IPS-NIHi7 (cell line): ENCODE measurements at regions not wholly inside any gene's neighbourhood (a gene's known extent, or its start where the extent isn't known, plus 50 kb on each side); places are given as distances from the start of the nearest gene placed in this dataset.

Experiments
- DNase-seq: peaks from one replicate; pipeline ENCODE4 v3.0.0; 2012; ENCODE audit warnings: mixed read lengths; ENCODE audit errors: extremely low spot score

DNA sequence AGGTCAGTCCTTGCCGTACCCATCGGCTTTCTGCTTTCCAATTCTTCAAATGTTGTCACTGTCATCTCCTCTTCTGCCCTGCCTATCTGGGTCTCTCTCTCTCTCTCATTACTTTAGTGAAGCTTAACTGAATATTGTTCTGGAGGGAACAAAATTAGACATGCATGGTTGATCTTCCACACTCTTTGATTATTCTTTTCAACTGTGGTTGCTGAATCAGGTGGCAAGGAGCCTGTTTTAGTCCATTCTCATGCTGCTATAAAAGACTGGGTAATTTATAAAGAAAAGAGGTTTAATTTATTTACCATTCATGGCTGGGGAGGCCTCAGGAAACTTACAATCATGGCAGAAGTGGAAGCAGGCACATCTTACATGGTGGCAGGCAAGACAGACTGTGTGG lies 157.9 kb downstream of the ARL4C start:
- DNase-seq, result no peak

DNA sequence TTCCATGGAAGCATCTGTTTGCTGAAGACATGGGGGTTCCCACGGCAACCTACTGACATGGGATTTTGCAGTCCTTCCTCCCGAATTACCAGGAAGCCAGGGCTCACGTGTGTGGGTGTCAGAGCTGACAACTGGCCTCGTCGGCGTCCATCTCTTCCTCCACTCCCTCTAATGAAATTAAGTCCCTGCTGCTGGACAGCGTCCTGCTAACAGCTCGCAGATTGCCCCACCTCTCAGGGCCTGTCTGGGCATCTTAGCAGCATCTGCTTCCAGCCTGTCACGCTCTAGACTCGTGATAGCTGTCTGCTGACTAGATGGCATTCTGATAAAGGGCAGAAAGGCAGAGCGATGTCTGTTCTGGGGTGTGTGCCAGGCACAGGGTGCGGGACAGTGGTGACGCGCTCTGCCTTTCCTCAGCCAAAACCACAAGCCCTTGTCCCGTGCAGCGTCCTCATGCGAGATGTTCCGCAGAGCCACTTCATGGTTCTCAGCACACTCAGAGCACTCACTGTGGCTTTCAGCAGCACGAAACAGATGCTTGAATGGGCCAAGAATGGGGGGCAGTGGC lies 161.1 kb downstream of the ARL4C start:
- peak; percentile 31 for DNase-seq

DNA sequence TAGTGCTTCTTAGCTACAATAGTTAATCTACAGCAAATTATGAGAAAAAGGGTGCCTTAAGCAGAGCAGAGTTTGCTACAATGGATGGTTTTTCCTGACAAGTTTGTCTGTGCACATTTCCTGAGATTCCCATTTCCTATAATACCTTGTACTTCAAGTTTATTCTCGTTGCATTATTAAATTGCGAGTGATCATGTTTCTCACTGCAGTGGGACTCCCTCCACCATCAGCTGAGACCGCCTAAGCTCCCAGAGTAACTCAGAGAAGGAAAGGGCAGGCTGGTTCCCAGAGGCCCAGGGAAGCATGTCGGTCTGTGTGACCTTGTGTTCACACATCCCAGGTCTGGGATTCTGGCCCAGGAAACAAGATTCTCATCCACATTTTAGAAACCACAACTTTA lies 162.1 kb downstream of the ARL4C start:
- no peak for DNase-seq

DNA sequence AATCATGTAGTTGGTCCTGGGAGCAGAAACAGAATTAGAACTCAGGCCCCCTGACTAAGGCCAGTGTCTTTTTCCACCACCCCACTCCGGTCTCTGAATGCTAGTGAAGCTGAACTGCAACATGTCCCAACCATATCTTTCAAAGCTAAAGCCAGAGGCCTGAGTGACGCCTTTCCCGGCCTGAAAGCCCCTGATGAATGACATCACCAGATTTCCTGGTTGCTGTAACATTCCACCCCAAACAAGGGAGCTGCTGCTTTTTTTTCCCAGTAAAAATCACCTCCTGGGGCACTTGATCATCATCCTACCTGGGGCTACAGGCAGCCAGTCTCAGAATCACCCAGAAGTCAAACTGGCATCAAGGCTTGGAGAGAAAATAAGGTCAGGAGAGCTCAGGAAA lies 162.7 kb downstream of the ARL4C start:
- DNase-seq, result peak; percentile 54

DNA sequence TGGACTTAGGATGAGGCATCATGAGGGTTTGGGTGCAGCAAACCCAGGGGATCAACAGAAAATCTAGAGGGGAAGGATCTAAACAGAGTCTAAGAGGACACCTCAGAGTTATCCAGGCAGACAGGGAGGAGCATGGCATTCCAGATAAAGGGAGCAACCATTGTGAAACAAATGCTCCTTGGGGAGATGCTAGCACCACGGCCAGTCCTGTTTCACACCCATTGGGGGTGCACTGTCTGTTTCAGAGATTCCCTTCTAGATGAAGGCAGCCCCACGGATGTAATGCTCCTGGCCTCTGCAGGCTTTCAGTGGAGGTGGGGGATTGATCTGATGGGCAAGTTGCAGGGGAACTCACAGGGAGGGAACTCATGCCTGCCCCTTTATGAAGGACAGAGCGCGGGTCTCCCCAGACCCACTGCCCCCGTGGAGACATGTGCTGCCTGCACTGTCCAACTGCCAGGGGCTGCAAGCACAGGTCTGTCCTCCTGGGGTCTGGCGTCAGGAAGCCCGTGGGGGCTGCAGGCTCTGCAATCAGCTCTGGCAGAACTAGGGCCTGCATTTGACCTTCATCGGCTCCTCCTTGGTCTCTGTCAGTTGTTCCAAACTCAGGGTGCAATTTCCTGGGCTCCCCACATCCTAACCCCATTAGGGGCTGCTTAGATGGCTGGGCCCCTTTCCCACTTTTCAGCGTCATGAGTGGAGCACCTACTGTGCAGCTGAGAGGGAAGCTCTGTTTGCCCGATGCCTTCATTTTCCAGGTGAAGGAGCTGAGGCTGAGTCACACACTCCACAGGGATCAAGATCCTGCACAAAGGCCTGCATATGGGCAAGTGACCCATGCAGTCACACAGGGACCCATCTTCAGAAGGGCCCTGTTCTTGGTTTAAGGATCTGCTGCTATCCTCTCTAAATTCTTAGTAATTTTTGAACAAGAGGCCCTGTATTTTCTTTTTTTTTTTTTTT lies 163.4 kb downstream of the ARL4C start:
- DNase-seq, result peak; percentile 26

DNA sequence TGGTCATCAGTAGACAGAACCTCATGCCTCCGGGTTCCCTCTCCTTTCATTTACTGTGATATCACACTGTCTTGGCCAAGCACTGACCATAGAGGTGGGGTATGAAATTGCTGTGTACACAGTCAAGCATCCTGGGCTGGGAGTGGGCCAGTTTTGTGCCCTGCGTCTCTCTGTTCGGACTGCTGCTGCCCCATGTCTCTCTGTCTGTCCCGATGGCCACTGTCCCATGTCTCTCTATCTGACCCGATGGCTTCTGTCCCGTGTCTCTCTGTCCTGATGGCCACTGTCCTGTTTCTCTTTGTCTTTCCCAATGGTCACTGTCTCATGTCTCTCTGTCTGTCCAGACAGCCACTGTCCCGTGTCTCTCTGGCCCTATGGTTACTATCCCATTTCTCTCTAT lies 164.9 kb downstream of the ARL4C start:
- no peak for DNase-seq

DNA sequence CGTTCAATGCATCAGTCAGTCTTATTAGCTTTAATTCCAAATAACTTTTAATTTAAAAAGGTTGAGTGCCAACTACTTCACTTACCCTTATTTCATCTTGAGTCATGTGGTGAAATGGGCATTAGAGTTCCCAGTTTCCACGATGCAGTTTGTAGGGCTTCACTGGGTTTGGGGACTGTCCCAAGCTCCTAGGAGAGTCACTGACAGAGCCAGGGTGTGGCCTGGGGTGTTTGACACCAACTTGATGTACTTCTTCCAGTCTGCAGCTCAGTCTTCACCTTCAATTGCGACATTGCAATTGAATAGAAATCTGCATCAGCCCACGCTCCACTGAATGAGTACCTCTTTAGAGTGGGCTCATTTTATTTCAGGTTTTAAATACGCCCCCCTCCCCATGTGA lies 165.3 kb downstream of the ARL4C start:
- no peak for DNase-seq

DNA sequence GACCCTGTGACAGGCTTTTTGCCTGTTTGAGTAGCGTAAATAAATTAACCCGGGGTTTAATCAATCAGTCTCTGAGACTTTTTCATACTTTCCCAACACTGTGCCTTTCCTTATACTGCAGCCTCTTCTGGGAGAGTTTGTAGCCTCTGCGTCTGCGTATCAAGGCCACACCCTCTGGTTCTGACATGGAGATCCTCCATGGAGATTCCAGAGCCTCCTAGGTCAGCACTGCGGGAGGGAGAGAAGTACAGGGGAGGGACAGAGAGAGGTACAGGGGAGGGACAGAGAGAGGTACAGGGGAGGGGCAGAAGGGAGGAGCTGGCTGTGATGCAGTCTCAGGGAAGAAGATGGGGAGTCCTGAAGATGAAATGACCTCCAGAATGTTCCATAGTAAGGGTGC lies 166.0 kb downstream of the ARL4C start:
- peak; percentile 53 for DNase-seq

DNA sequence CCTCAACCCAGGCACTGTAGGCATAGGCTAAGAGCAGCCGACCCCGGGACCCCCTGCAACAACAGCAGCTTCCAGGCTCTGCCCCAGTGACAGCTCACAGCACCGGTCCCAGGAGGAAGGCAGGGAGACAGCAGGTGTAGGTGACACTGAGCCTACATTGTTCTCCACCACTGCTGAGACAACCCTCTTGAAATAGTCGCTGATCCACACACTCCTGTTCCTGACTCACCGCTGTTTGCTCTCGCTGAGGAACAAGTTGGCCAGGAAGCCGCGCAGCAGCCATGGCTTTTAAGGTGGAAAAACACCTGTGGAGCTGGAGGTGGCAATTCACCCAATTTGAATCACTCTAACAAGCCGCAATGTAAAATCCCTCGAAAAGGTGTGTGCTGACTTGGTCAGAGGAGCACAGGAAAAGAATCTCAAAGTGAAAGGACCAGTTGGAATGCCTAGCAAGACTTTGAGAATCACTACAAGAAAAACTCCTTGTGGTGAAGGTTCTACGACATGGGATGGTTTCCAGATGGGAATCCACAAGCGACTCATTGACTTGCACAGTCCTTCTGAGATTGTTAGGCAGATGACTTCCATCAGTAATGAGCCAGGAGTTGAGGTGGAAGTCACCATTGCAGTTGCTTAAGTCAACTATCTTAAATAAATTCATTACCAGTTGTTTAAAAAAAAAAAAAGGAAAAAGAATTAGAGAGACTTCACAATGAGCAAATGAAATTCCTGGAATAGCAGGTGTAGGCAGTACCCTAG lies 167.5 kb downstream of the ARL4C start:
- DNase-seq, result no peak

DNA sequence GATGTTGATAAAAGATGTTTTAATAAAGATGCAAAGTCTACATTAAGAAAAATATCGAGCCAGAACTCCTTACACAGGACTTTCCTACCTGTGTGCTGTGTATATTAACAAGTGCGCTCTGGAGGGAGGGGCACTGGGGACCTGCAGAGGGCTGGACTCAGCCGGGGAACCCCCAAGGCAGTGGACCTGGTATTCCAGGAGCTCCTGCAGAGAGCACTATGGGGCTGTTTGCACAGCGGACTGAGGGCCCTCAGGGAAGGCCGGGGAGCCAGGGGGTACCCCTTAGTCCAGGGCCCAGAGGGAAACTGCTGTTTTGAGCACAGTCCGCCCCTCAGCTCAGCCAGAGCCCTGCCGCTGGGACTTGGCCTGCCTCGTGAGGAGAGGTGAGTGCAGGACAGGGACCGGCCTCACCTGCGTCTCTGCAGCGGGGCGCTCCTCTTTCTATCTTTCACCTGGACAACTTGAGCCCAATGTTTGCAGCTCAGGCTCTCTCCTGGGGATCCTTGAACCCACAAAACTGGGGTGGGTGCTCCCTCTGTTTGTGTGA lies 168.4 kb downstream of the ARL4C start:
- DNase-seq, result no peak

DNA sequence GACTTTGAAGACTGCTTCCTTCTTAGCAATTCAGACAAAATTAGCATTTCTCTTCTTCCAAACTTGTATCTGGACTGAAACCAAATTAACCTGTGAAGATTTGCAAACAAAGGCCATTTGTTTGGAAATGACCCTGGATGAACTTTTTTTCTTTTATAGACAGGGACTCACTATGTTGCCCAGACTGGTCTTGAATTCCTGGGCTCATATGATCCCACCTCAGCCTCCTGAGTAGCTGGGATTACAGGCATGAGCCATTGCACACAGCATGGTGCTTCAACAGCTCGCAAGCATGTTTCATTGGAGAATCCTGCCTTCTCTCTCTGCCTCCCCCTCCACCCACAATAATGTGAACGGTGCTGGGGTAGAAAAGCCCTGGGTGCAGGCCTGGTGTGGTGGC lies 170.2 kb downstream of the ARL4C start:
- no peak for DNase-seq

DNA sequence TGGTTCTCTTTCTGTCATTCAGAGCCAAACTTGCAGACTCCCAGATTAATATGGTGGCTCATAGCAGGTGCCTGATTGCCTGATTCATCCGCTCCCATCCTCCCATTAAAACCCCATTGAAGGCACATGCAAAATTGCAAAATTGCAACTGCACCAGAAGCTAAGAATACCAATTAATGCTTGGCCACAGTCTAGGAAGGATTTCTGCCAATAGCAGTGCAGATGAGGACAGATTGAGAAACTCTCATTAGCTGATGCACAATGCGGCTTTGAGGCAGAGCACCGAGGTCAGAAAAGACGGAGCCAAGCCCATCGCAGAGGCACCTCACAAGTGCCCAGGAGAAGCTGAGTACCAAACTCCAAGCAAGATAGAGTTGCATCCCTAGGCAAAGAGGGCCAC lies 172.8 kb downstream of the ARL4C start:
- DNase-seq, result no peak

DNA sequence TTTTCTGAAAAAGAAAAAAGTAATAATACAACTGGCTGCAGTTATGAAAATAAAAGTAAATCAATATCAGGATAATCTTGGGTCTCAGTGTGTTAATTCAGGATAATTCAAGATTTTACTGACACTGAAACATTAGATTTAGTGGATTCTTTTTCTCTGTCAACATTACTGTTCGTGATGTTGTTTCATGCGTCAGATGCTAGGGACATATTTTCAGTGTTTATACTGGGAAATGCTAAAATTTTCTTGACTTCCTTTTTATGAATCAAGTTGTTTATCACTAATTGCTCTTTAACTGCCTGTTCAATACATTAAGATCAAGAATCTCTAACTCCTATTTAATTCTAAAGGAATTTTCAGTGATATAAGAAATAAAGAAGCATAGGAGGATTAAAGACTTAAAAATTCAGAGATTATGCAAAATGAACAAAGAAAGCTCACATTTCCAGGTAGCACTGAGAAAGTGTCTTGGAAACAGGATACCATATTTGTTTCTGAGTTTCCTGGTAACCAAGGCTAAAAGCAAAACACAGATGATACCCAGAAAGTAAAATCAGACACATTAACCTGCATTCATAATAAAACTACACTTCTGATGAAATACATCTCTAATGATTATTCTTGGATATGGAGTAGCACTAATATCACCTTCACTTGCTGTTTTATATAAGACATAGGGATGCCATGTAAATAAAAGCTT lies 174.0 kb downstream of the ARL4C start:
- no peak for DNase-seq

DNA sequence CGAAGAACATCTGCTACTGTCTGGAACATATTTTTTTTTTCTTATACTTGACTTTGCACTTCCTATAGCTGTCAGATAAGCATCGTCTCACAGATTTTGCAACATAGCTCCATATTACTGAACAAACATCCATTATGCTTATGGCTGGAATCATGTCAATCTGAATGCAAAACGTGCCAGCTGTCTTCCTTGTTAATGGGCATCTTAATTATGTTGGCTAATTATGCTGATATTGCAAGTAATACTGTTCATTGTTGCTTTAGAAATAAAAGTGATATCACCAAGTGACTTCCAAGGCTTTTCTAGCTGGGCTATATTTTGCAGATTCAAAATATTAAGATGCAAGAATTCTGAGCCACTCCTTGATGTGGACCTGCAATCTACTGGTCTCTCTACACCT lies 176.8 kb downstream of the ARL4C start:
- no peak for DNase-seq

DNA sequence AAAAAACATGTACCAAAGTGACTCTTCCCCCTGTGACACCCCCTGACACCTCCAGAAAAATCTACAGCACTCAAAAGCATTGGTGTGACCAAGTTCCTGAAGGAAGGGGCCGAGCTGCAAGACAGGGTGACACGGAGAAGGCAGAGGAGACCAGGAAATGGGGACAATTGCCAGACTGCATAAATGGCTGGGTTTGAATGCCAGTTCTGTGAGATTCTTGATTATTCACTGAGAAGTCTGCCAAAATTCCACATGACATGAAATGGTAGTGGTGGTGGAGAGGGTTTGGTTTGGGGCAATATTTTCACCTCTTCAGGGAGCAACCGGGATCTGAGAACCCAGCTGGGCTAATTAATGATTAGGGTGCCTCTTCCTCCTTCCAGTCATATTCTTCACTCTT lies 178.5 kb downstream of the ARL4C start:
- no peak for DNase-seq

DNA sequence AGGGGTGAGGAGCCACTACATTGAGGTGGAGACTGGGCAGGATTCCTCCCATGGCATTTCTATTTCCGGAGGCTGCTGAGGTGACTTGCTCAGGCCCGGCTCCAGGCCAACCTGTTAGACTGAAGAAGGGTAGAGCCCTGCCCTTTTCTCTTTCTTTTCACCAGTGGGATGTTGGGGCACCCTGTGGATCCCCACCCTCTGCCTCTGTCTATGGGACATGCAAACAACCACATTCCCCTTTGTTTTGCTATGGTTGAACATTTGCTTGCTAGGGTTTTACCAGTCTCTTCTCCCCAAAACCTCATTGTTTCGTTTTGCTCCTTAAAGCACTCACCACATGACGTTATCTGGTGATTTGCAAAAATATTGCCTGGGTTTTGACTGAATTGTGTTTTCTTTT lies 183.3 kb downstream of the ARL4C start:
- DNase-seq, result no peak

DNA sequence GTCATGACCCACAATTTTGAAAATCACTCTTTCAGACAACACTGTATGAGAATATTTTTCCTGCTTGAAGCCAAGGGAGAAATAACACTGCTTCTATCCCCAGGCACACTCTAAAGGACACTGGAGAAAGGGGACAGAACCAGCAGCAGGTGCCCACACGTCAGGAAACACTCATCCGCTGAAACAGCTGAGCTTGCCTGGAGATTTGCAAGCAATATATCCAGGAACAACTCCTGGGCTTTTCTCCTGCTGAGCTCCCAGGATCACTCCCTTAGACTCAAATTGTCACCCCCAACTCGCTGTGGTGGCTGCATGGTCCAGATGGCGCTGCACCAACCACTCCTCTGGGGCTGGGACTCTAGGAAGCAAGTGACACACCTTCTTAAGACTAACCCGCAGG lies 186.7 kb downstream of the ARL4C start:
- no peak for DNase-seq

DNA sequence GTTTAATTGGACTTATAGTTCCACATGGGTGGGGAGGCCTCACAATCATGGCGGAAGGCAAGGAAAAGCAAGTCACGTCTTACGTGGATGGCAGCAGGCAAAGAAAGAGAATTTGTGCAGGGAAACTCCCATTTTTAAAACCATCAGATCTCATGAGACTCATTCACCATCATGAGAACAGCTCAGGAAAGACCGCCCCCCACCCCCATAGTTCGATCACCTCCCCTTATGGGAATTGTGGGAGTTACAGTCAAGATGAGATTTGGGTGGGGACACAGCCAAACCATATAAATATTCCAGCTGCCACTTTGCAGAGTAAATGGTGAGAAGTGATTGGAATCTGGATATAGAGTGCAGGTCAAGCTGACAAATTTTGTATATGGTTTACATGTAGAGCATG lies 187.4 kb downstream of the ARL4C start:
- no peak for DNase-seq

DNA sequence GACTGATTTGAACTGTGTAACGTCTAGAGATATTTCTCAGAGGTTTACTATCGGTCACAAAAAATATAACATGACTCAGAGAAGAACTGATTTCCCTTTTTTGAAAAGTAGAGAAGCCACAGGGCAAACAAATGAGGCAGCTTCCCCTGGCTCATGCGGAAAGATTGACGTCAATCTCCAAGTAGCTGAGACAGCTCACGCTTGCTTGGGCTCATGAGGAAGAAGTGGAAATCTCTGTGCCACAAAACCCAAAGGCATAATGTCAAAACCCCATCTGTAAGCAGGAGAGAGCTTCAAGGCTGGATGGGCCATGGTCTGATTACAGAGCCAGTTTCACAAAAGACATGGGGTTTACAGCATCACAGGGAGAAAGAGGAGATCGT lies 188.1 kb downstream of the ARL4C start:
- no peak for DNase-seq

DNA sequence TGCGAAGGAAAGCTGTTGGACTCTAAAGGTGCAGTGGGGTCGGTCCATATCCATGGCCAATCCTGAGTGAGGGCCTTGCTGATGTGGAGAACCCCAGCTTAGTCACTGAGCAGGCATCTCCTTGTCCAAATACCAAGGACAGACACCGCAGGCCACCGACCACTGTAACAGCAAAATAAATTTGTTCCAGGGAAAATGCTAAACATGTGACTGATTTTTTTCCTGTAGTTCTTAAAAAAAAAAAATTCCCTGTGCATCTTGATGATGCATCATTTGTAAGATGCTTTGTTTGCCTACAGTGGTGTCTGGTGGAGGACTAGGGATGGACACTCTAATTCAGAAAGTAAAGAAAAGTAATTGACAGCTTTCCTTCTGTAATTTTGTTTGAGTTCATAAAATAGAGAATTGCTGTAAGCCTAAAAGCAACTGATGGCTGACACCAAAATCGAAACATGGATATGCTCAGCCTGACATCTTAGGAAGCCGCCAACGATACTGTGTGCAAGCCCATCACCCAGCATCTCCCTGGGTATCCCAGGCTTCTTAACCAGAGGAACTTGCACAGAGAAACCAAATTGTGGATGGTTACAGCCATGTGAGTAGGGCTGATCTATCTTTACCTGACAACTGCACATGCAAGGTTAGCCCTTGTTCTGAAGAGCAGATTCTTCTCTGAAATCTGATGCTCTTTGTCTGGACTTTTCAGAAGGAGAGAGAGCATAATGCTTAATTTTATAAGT lies 188.6 kb downstream of the ARL4C start:
- no peak for DNase-seq

DNA sequence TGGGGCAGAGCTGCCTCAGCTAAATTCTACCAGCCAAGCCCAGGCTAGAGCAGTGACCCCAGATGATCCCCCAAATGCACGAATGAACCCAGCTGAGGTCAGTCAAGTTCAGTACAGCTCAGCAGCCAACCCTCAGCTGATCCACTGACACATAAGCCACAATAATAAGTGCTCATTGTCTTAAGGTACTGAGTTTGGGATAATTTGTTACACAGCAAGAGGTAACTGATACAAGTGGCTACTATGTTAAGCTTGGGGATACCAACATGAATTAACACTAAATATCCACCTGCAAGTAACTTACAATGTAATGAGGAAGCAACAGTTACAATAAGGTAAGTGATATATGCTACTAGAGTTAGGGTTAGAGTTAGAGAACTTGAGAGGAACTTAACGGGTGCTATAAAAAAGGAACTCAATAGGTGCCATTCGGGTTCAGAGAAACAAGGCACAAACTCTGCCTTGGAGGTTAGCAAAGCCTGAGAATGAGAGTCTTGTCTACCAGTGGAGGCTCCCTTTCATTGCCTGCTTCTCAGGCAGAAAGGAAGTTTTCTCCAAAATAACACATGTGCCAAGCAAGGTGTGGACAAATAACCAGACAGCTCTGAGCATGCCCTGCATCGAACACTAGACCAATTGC lies 189.4 kb downstream of the ARL4C start:
- no peak for DNase-seq
